Muscle of back (tissue), 3 donors: ENCODE measurements at regions not wholly inside any gene's neighbourhood (a gene's known extent, or its start where the extent isn't known, plus 50 kb on each side); places are given as distances from the start of the nearest gene placed in this dataset.
A peak's percentile ranks its signal among the peaks of the same experiment; 100 is the strongest.

ENCODE experiments used
- DNase-seq, 3 donors: peaks; one replicate each; pipeline versions ENCODE4 v3.0.0 to v3.0.0-alpha.2; 2013

- DNase-seq = no peak
Observed at GRCh38 chr1:87194856-87195255, 133.8 kb upstream of the LMO4 start.

GRCh38 chr1:87196110-87196827, 132.4 kb upstream of the LMO4 start:
- peak in 2 of 3 donors; percentile 11 to 39 for DNase-seq

- no peak for DNase-seq
Observed at GRCh38 chr1:87197156-87197555, 131.5 kb upstream of the LMO4 start.

GRCh38 chr1:87197641-87198040, 131.0 kb upstream of the LMO4 start:
- DNase-seq = no peak

- no peak for DNase-seq
Observed at GRCh38 chr1:87200875-87201638, 127.6 kb upstream of the LMO4 start.

GRCh38 chr1:87201768-87202167, 126.9 kb upstream of the LMO4 start:
- DNase-seq = no peak

- peak in 1 of 3 donors; percentile 25 for DNase-seq
Observed at GRCh38 chr1:87202451-87202850, 126.2 kb upstream of the LMO4 start.

- no peak for DNase-seq
Observed at GRCh38 chr1:87202922-87203655, 125.6 kb upstream of the LMO4 start.

- DNase-seq = peak in 2 of 3 donors; percentile 17 to 23
Observed at GRCh38 chr1:87203904-87204303, 124.8 kb upstream of the LMO4 start.

- DNase-seq = no peak
Observed at GRCh38 chr1:87204441-87204840, 124.2 kb upstream of the LMO4 start.

- DNase-seq = no peak
Observed at GRCh38 chr1:87204921-87205320, 123.8 kb upstream of the LMO4 start.

GRCh38 chr1:87206044-87206831, 122.4 kb upstream of the LMO4 start:
- DNase-seq = no peak

- DNase-seq = no peak
Observed at GRCh38 chr1:87208080-87208479, 120.6 kb upstream of the LMO4 start.

- no peak for DNase-seq
Observed at GRCh38 chr1:87208931-87209330, 119.7 kb upstream of the LMO4 start.

GRCh38 chr1:87210151-87210550, 118.5 kb upstream of the LMO4 start:
- no peak for DNase-seq

GRCh38 chr1:87212431-87213134, 116.1 kb upstream of the LMO4 start:
- no peak for DNase-seq

- no peak for DNase-seq
Observed at GRCh38 chr1:87213135-87213515, 115.6 kb upstream of the LMO4 start.

GRCh38 chr1:87215592-87215991, 113.1 kb upstream of the LMO4 start:
- DNase-seq = no peak

- no peak for DNase-seq
Observed at GRCh38 chr1:87218618-87219017, 110.1 kb upstream of the LMO4 start.

GRCh38 chr1:87219141-87219540, 109.5 kb upstream of the LMO4 start:
- no peak for DNase-seq

GRCh38 chr1:87219626-87220025, 109.1 kb upstream of the LMO4 start:
- DNase-seq = no peak
